GM21528 (cell line): ENCODE measurements at regions not wholly inside any gene's neighbourhood (a gene's known extent, or its start where the extent isn't known, plus 50 kb on each side); places are given as distances from the start of the nearest gene placed in this dataset.
"Not testable (repeated sequence)": the region's sequence is repeated elsewhere in the genome, so short reads cannot be mapped to it uniquely, and the experiment has no call there.

Source experiments
- ATAC-seq: cut with Tn5 transposase; IDR thresholded peaks from one replicate; pipeline ENCODE4 v1.9.1; 2021; ENCODE audit warnings: mild to moderate bottlenecking, moderate library complexity; ENCODE audit not compliant: unreplicated experiment, low FRiP score

DNA sequence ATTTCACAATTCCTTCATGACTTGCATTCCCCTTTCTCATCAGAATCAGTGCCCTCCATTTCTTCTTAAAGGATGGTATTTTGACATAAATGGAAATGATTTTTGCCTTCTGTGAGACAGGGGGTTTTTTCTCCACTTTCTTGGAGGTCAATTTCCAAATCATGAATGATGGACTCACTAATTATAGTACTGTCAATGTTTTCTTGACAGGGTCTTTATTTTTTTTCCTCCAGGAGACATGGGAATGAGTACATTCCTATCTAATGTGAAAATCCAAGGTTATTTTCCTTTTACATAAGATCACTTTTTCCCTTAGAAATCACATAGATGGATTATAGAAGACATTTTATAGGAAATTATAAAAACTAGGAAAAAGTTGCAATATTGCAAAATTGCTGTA, 141.7 kb downstream of the SPATA31A6 start:
- not testable (repeated sequence) for ATAC-seq

DNA sequence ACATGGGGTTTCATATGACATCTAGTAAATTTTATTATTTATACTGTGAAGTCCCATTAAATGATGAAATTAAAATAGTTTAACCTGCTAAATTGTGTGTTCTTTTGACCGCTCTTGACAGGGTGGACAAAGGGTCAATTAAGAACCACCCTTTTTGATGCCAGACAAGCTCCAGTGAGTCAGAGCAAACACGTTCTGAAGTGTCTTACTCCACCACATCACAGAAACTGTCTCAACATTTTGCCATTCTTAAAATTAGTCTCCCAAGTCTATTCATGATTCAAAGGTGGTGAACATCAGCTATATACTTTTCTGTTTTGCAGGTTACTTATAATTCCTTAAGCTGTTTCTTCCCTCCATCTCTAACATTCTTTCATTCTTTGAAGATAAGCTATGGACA, 142.1 kb downstream of the SPATA31A6 start:
- not testable (repeated sequence) for ATAC-seq

DNA sequence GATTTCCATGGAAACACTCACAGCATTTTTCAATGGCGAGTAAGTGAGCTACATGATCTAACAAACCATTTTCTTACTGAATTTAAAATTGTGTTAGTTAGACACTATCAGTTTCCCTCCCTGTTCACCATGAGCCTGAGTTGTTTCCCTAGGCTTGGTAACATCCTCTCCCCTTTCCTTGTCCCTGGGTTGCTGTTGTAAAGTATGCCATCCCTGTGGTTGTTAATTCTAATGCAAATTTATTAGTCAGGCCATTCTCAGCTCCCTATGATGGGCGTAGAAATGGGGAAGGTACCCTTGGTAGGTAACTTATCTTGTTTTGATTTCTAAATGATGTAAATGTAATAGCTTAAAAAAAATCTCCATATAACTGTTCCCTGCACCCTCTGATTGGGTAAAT, 143.0 kb downstream of the SPATA31A6 start:
- ATAC-seq: not testable (repeated sequence)

DNA sequence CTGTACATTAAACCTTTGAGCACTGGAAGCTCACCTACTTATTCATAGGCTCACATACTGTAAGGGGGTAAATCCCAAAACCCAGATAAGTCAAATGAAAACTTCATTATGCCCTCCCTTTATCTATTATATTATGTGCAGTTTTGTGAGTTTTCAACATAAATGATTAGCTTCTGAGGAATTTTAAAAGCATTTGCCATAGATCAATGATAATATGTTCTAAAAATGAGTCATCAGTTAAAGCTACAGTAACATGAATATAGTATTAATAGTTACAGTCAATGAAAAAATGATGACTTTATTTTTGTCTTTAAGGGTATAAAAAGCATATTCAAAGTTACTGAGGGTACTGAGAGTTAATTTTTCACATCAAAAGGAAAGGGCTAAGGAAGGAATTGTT, 151.9 kb downstream of the SPATA31A6 start:
- not testable (repeated sequence) for ATAC-seq

DNA sequence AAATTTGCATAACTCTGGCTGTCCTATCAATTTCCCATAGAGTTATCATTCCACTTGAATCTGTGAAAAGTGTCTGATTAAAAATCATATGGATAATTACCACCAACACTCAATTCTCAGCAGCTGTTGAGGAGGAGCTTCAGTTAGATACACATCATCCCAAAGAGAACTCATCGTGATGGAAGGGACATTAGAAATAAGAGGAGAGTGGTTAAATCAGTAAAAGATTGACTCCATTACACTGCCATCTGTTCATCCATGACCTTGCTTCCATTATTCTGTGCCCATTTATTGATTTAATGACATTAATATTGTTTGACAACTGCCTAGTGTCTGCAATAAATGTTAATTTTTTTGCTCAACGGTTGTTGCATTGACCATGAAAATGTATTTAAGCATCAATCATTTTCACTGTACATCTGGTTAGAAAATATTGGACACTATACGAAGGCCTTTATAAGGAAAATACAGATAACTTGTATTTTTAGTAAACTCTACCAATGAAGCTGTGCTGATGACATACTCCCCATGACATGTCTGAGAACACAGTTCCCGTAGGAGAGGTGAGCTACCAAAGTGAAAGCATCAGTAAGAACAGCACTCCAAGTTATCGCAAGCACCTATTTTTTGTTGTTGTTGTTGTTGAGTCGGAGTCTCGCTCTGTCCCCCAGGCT, 152.7 kb downstream of the SPATA31A6 start:
- ATAC-seq: not testable (repeated sequence)

DNA sequence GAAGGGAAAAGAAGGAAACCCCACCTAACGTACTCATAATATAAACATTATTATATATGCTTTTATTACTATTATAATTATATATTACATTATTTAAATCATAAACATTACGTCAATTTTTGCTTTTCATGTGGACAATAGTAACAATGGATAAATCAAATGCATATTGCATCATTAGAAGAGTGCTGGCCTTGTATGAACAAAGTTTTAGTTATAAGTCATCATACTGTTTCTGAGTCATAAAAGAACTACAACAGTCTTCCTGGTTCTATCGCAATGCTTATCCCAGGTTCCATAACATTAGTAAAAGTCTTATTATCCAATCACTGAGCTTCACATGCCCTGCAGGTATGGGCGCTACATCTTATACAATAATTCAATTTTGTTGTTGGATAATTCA, 154.8 kb downstream of the SPATA31A6 start:
- ATAC-seq: not testable (repeated sequence)

DNA sequence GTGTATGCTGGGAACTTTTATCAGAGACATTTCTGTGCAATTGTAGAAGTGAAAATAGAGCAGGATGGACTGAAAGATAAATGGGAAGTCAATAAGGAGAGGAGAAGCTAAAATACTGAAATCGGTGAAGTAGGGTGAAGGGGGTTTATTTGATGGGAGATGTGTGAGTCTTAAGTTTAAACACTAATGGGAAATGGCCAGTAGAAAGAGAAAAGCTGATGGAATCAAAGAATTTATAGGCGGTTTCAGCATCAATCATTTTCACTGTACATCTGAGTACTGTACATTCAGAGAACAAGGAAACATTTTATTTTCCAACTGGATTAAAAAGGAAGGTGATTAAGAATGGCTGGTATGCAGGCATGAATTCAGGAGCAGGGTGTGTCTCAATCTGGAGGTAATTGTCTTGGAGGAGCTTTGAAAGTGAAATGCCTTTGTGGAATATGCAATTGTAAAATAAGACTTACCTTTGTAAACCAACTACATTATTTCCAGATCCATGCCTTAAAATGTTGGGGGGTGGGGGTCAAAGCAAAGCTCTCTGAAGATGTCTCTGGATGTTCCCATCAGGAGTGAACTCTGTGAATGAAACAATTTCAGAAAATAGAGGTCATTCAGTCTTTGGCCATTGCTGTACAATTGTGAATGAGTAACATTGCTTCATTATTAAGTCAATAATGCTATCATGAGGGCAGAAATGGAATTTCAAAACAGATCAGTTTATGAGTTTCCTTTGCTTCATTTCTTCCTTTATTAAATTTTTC, 156.4 kb downstream of the SPATA31A6 start:
- ATAC-seq: not testable (repeated sequence)

DNA sequence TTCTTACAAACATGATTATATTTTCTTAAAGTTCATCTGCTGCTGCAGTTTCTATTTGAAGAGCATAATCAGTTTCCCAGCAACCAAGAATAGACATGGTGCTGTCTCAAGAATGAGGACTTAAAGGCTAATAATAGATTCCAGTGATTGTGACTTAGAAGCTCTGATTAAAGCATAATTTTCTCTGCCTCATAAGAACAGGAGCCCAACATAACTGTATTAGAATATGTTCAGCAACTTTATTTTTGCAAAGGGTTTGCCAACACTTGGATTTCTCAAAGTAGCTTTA, 156.9 kb downstream of the SPATA31A6 start:
- not testable (repeated sequence) for ATAC-seq

DNA sequence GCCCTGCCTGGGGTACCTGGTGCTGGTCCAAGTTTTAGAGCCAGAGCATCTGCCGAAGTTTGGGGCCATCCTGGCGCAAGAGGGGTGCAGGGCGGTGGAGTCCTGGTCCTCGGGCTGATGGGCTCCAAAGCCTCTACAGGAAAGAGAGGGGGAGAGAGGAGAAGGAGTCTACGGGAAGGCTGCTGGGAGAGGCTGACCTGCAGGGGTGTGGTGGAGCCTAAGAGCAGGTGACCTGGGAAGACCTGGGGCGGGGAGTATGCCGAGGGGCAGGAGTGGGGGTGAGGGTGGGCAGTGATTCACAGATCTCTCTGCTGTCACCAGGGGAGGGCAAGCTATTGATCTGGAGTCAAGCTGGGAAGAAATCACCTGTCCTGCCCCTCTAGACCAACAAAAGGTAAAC, 158.4 kb downstream of the SPATA31A6 start:
- ATAC-seq: not testable (repeated sequence)

DNA sequence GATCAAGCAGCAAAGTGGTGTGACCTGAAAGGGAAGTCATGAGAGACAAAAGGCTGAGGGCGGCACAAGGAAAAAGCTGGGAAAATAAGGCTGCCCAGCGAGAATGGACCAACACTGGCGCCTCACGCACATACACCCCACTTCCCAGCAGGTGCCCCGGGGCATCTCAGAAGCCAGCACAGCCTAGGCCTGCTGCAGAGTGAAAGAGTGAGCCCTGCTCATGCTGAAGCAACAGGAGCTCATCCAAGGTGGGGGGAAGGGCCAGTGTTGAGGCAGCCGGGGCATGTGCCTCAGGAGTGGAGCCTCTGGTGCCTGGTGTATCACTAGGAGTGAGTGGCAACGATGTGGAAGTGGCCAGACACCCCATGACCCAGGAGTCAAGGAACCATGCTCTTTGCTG, 158.8 kb downstream of the SPATA31A6 start:
- not testable (repeated sequence) for ATAC-seq

DNA sequence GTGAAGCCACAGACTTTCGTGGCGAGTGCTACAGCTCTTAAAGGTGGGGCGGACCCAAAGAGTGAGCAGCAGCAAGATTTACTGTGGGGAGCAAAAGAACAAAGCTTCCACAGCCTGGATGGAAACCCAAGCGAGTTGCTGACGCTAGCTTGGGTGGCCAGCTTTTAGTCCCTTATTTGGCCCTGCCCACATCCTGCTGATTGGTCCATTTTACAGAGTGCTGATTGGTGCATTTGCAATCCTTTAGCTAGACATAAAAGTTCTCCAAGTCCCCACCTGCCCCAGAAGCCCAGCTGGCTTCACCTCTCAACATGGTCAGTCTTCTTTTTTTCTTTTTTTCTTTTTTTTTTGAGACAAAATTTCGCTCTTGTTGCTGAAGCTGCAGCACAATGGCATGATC, 161.0 kb downstream of the SPATA31A6 start:
- ATAC-seq: not testable (repeated sequence)

DNA sequence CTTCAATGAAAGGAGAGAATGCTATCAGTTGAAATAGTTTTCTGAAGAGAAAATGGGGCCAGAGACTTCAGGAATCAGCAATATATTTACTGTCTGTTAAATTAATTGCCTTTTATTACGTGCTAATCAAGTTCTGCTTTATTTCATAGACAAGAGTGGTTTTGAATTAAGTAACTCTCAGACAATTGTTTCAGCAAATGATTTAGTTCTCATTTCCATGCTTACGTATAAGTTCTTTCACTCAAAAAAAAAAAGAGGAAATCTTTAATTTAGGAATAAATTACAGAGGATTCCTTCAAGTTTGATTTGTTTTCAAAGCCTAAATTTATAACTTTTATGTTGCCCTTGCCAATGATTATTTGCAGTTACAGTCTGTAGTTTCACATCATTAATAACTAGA, 163.5 kb downstream of the SPATA31A6 start:
- not testable (repeated sequence) for ATAC-seq

DNA sequence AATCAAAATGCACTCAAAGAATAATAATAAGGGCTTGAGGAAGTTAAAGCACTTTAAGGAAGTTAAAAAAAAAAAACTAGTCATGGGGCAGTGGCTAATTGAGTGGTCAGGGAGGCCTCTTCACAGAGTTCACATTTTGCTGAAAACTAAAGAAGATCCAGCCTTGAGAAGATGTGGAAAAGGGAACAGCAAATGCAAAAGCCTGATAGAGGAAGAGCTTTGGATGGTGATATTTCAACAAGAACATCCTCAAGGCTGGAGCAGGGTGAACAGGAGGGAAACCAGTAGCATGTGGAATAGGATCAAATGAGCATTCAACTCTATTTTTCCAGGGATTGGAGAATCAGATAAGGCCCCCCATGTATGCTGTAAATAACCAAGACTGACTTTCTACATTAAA, 165.7 kb downstream of the SPATA31A6 start:
- ATAC-seq: not testable (repeated sequence)

DNA sequence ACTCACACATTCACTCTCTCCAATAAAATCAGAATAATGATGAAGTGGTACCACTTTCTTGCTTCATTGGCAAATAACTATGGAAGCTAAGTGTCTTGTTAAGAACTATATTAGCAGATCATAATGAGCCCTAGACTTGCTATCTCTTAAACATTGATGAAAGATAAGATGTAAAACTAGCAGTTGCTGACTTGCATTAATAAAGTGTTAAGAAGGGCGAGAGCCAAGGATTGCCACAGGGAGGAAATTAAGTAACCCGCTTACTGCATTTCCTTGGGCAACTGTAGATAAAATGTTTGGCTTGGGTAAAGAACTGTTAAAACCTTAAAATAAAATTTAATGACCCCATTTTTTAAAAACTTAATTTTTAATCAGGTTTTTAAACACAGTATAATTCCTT, 167.0 kb downstream of the SPATA31A6 start:
- ATAC-seq: not testable (repeated sequence)

DNA sequence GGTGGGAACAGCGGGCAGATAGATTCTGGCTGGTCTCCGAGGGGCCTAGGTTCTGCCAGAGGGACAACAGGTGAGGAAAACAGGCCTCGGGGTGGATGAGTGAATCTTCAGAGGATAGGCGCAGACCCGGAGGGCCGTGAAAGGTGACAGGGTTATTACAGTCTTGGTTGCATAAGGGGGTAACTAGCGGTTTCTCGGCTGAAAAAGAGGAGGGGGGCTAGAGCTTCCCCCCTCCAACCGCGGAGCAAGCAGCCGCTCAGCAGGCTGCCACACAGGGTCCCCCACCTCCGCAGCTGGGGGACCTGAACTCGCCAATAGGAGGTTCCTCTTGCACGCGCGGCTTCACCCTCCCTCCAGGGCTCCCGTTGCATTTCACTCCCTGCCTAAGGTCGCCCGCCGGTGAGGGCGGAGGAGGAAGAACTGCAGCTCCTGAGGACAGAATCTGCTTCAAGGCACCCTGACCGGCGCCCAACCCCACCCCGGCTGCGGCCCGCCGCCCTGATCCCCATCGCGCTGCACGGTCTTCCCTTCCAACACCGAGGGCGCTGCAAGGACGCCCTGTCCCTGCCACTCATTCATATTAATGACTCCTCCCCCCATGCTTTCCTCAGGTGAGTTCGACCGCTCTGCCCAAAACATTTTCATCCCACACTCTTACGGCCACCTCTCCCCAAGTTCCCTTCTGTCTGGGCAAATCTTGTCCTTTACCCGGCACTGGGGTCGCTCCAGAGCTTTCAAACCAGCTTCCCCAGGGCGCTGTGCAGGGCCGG, 174.3 kb downstream of the SPATA31A6 start:
- not testable (repeated sequence) for ATAC-seq

DNA sequence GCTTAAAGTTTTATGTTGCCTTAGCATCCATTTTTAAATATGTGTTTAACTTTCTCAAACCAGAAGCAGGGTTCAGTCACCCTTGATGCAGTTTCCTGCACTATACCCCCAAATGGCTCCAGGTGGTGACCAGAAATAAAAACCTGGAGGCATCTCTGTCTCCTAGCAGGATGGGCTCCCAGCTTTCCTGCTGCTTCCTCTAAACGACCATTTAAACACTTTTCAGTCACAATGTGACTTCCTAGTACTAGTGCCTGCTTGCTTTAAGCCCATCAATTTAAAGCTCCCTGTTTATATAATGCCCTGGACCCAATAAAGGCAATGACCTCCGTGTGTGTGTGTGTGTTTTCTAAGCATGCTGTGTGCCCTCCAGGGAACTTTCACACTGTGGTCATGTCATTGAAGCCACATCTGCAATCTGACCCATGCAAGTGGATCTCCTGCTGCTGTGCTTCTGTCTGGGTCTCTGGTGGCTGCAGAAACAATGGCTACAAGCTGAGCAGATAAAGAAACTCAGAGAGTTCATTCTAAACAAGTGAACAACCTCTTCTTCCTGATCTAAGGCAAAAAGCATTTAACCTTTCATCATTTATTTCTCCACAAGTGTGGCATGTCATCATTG, 175.3 kb downstream of the SPATA31A6 start:
- ATAC-seq: not testable (repeated sequence)

DNA sequence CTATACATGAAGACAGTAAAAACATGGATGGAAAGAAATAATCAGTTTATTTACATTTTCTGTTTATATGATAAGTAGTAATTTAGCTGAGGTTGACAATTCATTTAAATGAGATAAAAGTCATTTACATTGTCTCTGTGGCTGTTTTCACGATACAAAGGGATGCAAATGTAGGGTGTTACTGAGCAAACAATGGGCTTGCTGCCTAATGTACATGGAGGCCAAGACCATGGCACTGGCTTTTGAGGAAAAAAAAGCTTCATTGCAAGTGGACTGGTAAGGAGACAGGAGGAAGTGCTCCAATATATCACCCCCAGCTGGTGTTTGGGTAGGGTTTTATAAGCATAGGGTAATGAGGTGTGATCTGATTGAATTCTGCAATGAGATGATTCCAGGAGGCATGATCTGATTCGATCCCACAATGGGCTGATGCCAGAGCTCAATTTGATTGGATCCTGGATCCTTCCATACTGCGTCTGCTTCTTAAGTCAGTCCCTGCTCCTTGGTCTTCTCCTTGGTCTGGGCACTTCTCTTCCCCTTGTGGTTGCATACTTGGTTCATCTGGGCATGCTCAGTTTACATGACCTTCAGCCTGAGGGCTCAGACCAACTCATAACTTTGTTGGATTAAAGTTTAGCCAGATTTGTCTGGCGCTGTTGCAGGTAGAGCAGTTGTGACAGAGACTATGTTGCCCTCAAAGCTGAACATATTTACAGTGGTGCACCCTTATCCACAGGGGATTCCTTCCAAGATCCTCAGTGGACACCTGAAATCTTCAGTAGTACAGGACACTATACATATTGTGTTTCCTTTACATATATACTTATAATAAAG, 181.2 kb downstream of the SPATA31A6 start:
- not testable (repeated sequence) for ATAC-seq

DNA sequence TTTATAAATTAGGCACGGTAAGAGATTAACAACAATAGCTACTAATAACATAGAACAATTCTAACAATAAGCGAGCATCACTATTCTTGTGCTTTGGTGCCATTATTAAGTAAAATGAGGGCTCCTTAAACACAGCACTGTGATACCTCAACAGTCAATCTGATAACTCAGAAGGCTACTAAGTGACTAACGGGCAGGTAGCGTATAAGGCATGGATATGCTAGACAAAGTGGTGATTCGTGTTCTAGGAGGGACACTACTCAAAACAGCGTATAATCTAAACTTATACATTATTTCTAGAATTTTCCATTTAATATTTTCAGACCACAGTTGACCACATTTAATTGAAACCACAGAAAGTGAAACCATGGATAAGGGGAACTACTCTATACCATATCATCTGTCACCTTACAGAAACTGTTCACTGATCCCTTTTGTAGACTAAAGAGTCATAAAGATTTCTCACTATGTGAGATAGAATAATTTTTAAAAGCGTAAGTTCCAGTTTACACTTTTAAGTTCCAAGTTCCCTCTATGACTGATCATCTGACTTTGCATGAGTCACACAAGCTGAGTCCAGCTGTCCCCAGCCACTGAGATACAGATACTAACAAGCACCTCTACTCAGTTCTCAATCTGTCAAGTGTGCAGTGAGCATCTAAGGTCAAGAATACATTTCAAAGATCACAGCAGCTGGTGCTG, 181.9 kb downstream of the SPATA31A6 start:
- peak; percentile 91 for ATAC-seq

DNA sequence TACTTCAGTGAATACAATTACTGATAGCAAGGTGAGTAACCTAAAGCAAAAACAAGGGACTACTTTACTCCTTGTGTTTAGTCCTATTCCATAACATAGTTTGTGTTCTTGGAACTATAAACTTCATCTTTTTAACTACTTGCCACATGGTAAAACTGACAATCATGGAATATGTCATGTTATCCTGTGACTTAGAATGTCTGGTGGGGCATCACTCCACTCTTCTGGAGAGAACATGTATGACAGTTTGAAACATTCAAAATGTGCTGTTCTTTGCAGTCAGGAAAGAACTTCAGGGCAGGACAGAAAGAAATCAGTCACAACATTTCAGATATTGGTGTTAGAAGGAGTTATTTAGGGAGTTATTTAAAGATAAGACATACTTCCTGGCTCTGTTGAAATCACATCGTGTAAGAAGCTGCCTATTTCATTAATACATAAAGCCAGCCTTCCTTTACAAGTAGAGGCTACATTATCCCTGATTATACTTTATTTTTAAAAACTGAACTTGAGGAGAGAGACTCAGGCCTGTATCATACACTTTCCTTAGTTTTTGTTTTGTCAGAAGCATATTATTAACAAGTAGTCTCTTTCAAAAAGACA, 184.9 kb downstream of the SPATA31A6 start:
- not testable (repeated sequence) for ATAC-seq
